ENCODE measurements at regions not wholly inside any gene's neighbourhood (a gene's known extent, or its start where the extent isn't known, plus 50 kb on each side); places are given as distances from the start of the nearest gene placed in this dataset.

DNA sequence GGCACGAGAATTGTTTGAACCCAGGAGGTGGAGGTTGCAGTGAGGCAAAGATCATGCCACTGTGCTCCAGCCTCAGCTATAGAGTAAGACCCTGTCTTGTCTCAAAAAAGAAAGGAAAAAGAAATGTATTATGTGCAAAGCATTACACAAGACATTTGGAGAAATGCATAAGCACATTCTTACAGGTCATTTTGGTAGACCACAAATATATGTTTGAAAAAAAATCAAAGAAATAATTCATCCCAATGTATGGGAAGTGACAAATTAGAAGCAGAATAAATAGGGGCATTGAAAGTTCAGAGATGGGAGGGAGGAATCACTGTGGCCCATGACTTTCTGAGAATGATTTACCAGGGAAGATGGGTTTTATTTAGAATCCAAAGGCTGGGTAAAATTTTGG is 283.5 kb upstream of the ADAMTS5 start:
- TF ChIP-seq, protein P1, sequence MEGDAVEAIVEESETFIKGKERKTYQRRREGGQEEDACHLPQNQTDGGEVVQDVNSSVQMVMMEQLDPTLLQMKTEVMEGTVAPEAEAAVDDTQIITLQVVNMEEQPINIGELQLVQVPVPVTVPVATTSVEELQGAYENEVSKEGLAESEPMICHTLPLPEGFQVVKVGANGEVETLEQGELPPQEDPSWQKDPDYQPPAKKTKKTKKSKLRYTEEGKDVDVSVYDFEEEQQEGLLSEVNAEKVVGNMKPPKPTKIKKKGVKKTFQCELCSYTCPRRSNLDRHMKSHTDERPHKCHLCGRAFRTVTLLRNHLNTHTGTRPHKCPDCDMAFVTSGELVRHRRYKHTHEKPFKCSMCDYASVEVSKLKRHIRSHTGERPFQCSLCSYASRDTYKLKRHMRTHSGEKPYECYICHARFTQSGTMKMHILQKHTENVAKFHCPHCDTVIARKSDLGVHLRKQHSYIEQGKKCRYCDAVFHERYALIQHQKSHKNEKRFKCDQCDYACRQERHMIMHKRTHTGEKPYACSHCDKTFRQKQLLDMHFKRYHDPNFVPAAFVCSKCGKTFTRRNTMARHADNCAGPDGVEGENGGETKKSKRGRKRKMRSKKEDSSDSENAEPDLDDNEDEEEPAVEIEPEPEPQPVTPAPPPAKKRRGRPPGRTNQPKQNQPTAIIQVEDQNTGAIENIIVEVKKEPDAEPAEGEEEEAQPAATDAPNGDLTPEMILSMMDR (IDR thresholded peaks at IDR 0.05; ENCODE audit: low read depth, low read length, poor library complexity, severe bottlenecking), result no peak
- no peak for TF ChIP-seq EZH2phosphoT487 (IDR thresholded peaks at IDR 0.05; ENCODE audit: borderline replicate concordance, low read length)
